ENCODE measurements at regions not wholly inside any gene's neighbourhood (a gene's known extent, or its start where the extent isn't known, plus 50 kb on each side); places are given as distances from the start of the nearest gene placed in this dataset.
"Not testable (repeated sequence)": the region's sequence is repeated elsewhere in the genome, so short reads cannot be mapped to it uniquely, and the experiment has no call there.

GRCh38 chr4:9505341-9505740, 61.1 kb downstream of the DEFB131A start:
- not testable (repeated sequence) for DNase-seq (ENCODE audit: extremely low read depth in 1 of 11, low read depth in 9 of 11, low spot score in 4 of 11)

- DNase-seq (ENCODE audit: extremely low read depth in 1 of 11, low read depth in 9 of 11, low spot score in 4 of 11), result not testable (repeated sequence)
Measured at GRCh38 chr4:9506672-9507071, 62.5 kb downstream of the DEFB131A start.

DNA sequence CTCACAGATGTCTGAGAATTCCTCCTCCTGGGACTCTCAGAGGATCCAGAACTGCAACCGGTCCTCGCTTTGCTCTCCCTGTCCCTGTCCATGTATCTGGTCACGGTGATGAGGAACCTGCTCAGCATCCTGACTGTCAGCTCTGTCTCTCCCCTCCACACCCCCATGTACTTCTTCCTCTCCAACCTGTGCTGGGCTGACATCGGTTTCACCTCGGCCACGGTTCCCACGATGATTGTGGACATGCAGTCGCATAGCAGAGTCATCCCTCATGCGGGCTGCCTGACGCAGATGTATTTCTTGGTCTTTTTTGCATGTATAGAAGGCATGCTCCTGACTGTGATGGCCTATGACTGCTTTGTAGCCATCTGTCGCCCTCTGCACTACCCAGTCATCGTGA, 68.7 kb downstream of the DEFB131A start:
- DNase-seq (ENCODE audit: extremely low read depth in 1 of 11, low read depth in 9 of 11, low spot score in 4 of 11), result not testable (repeated sequence)

DNA sequence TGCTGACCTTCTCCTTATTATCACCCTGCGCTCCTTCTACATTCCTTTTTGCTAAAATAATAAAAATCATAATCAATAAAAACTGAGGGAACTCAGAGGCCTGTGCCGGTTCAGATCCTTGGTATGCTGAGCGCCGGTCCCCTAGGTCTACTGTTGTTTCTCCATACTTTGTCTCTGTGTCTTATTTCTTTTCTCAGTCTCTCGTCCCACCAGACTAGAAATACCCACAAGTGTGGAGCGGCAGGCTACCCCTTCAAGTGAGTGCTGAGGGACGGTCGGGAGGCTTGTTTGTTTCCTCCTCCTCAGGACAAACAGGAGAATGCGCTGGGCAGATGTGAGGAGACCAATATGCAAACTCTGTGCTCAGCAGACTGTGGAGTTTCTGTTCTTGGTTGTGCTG, 75.4 kb downstream of the DEFB131A start:
- not testable (repeated sequence) for DNase-seq (ENCODE audit: extremely low read depth in 1 of 11, low read depth in 9 of 11, low spot score in 4 of 11)

DNA sequence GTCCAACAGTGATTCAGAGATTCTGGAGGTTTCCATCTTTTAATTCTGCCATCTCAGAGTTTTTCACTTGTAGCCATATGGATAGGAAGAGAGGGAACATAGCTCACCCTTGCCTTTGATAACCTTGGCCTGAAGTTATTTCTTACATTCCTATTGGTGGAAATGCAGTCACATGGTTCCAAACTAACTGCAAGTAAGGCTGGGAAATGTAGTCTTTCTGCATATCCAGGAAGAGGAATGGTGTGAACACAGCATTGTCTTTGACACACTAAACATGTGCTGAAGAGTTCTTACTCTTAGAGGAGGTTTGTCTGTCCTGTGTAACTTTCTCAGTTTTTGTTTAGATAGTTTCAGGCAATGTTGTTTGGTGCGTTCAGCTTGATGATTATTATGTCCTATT, 78.7 kb downstream of the DEFB131A start:
- not testable (repeated sequence) for DNase-seq (ENCODE audit: extremely low read depth in 1 of 11, low read depth in 9 of 11, low spot score in 4 of 11)

GRCh38 chr4:9524406-9524805, 80.2 kb downstream of the DEFB131A start:
- not testable (repeated sequence) for DNase-seq (ENCODE audit: extremely low read depth in 1 of 11, low read depth in 9 of 11, low spot score in 4 of 11)

DNA sequence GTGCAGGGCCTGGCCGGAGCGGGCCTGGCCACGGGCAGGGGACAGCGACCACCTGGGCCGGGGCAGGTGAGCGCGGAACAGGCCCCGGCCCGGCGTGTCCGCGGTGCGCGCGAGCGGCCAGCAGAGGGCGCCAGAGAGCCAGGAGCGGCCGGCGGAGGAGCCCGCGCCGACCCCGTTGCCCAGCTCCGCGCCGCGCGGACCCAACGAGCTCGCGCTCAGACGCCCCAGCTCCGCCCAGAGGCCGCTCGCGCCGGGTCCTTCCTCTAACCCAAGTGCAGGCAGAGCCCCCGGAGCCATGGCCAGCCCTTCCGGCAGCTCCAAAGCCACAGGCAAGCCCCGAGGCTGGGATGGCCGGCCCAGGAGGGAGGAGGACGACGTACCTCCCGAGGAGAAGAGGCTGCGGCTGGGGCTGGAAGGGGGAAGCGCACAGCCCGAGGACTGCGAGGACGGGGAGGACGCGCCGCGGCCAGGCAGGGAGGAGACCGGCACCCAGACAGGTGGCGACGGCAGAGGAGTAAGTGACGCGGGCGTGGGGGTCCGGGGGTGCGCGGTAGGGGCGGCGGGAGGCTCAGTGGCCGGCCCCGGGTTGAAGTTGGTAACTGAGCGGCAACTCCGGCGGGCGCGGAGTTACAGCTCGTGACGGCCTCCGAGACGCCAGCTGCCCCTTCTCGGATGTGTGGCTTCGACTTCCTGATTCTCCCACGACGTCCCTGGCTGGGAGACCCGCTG, 88.1 kb downstream of the DEFB131A start:
- DNase-seq (ENCODE audit: extremely low read depth in 1 of 11, low read depth in 9 of 11, low spot score in 4 of 11), result peak; percentile 53 to 79 (median 74)

GRCh38 chr4:9532863-9533192, 88.6 kb downstream of the DEFB131A start:
- DNase-seq (ENCODE audit: extremely low read depth in 1 of 11, low read depth in 9 of 11, low spot score in 4 of 11), result not testable (repeated sequence)

DNA sequence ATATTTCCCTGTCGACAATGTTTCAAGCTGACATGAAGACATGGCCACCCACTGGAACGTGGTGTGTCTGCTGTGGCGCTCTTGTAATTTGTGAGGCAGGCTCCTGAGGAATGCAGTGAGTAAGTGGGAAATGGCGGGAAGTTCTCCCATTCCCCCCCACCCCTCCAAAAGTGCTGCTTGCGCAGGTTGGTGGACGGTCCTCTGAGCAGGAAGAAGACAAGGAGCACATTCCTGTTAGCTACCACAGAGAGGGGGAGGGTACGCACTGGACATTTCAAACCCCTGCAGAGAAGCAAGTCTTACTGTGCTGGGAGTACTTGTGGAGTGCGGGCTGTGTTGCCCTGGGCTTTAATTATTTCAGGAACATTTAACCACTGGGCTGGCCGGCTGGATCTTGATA, 92.9 kb downstream of the DEFB131A start:
- not testable (repeated sequence) for DNase-seq (ENCODE audit: extremely low read depth in 1 of 11, low read depth in 9 of 11, low spot score in 4 of 11)

DNA sequence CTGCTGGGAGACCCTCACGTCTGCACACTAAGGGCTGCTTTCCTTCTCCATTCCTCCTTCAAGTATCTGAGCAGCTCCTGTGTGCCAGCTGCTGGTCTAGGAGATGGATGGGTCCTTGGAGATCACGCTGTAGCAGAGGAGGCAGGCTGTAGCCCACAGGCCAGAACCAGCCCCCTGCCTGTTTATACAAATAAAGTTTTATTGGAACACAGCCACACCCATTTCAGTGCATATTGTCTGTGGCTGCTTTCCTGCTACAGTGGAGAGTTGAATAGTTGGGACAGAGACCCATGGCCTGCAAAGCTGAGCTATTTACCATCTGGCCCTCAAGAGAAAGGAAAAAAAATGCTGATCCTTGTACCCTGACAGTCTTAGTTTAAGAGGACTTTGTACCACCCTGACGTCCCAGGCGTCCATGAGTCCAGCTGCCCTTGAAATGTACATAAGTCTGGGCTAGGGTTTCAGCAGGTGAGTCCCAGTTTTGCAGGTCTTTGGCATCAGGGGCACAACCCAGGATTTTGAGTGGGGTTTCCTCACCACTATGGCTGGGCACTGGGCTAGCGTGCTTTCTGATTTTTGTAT, 95.8 kb downstream of the DEFB131A start:
- DNase-seq (ENCODE audit: extremely low read depth in 1 of 11, low read depth in 9 of 11, low spot score in 4 of 11), result not testable (repeated sequence)

DNA sequence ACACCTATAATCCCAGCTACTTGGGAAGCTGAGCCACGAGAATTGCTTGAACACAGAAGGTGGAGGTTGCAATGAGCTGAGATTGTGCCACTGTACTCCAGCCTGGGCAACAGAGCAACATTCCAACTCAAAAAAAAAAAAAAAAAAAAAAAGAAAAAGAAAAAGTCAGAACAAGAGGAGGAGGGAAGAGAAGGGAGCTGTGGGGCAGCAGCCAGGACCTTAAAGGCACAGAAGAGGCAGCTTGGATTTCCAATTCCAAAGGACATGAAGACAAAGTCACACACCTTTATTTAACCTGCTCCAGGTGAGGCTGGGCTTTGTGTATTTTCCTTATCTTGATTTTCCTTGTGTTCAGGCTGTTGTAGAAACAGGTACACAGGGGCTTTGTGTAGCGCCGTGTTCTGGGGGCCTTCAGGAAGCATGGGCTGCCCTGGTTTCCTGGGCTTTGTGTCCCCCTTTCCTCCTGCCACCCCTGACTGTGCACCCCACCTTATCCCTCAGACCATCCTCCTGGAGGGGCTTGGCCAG, 97.2 kb downstream of the DEFB131A start:
- not testable (repeated sequence) for DNase-seq (ENCODE audit: extremely low read depth in 1 of 11, low read depth in 9 of 11, low spot score in 4 of 11)

DNA sequence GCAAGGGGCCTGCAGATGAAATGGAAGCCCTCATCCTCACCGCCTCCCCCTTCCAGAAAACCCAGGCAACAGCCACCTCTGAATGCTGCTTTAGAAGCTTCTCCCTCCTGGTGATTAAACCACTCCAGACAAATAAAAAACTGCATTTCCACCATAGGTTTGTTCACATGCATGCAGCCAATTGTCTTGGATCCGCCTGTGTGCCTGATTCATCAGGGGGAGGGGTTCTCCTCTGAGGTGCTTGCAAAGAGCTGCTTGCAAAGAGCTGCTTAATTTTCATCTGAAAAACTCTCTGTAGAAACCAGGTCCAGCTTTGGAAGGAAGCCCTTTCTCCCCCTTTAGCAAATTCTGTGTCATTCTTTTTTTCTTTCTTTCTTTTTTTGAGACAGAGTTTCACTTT, 100.6 kb downstream of the DEFB131A start:
- not testable (repeated sequence) for DNase-seq (ENCODE audit: extremely low read depth in 1 of 11, low read depth in 9 of 11, low spot score in 4 of 11)

DNA sequence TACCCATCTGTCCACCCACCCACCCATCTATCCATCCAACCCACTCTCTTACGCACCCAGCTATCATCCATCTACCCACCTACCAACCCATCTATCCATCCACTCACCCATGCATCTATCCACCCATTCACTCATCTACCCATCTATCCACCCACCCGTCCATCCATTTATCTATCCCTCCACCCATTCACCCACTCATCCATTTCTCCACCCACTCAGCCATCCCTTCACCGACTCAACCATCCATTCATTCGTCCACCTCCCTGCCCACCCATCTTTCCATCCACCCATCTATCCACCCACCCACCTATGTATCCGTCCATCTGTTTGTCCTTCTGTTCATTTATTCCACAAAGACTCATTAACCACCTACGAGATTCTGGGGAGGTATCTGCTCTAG, 103.3 kb downstream of the DEFB131A start:
- DNase-seq (ENCODE audit: extremely low read depth in 1 of 11, low read depth in 9 of 11, low spot score in 4 of 11), result not testable (repeated sequence)

DNA sequence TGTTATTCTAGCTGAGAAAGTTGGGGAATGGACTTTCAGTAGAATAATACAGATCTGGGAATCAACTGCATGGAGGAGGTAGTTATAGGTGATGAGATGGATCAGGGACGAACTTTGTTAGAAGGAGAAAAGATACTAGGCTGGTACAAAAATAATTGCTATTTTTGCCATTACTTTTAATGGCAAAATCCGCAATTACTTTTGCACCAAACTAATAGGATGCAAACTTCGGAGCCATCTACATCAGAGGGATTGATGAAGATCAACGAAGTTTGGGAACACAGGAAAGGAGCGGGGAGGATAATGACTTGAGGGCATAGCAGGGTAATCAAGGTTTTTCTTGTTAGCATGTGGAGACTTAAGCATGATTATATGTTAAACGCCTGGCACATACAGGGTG, 111.9 kb downstream of the DEFB131A start:
- DNase-seq (ENCODE audit: extremely low read depth in 1 of 11, low read depth in 9 of 11, low spot score in 4 of 11), result not testable (repeated sequence)

- DNase-seq (ENCODE audit: extremely low read depth in 1 of 11, low read depth in 9 of 11, low spot score in 4 of 11), result not testable (repeated sequence)
Measured at GRCh38 chr4:9577869-9578268, 133.7 kb downstream of the DEFB131A start.

- DNase-seq (ENCODE audit: extremely low read depth in 1 of 11, low read depth in 9 of 11, low spot score in 4 of 11), result not testable (repeated sequence)
Measured at GRCh38 chr4:9582880-9583279, 138.7 kb downstream of the DEFB131A start.

- DNase-seq (ENCODE audit: extremely low read depth in 1 of 11, low read depth in 9 of 11, low spot score in 4 of 11), result no peak
Measured at GRCh38 chr4:9592010-9592409, 147.8 kb downstream of the DEFB131A start.

- DNase-seq (ENCODE audit: extremely low read depth in 1 of 11, low read depth in 9 of 11, low spot score in 4 of 11), result no peak
Measured at GRCh38 chr4:9594948-9595347, 150.7 kb downstream of the DEFB131A start.

GRCh38 chr4:9595531-9595930, 151.3 kb downstream of the DEFB131A start:
- not testable (repeated sequence) for DNase-seq (ENCODE audit: extremely low read depth in 1 of 11, low read depth in 9 of 11, low spot score in 4 of 11)

GRCh38 chr4:9599266-9599665, 155.1 kb downstream of the DEFB131A start:
- no peak for DNase-seq (ENCODE audit: extremely low read depth in 1 of 11, low read depth in 9 of 11, low spot score in 4 of 11)

DNA sequence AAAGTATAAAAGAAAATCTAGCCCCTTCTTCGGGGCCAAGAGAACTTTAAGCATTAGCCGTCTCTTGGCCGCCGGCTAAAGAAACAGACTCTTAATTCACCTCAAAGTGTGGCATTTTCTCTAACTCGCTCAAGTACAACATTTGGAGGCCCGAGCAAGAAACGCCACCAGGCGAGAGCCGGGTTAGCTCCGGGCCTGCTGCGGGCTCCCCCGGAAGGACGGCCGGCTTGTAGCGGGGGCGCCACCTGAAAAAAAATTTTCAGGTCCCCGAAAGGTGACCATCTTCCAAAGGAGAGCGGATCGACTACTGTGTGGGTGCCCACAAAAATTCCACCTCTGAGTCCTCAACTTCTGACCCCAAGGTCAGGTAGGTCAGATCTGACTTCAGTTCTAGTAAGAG, 156.0 kb downstream of the DEFB131A start:
- DNase-seq (ENCODE audit: extremely low read depth in 1 of 11, low read depth in 9 of 11, low spot score in 4 of 11), result no peak

All from renal cortex interstitium (tissue), 11 donors.